HG03066 (cell line): ENCODE measurements at regions not wholly inside any gene's neighbourhood (a gene's known extent, or its start where the extent isn't known, plus 50 kb on each side); places are given as distances from the start of the nearest gene placed in this dataset.
"Not testable (repeated sequence)": the region's sequence is repeated elsewhere in the genome, so short reads cannot be mapped to it uniquely, and the experiment has no call there.

ENCODE experiments used
- ATAC-seq: cut with Tn5 transposase; IDR thresholded peaks from one replicate; pipeline ENCODE4 v1.9.1; 2021; ENCODE audit warnings: low read depth; ENCODE audit not compliant: unreplicated experiment

DNA sequence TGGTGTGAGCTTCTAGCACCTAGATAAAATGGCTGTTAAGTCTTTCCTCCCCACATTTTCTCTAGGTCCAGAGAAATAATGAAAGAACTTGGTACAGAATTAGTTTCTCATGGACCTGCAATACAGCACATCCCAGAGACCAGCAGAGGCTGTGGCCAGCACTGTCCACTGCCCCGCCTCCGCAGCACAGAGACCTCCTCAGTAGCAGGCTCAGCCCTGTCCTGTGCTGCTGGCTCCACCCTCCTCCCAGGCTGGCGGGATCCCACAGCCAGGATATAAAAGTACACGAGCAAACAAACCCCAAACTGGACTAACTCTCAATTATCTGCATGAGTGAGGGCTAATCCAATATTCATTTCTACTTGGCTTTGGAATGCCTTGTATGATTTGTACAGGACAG is 401.5 kb downstream of the RPS6KC1 start:
- ATAC-seq: no peak

DNA sequence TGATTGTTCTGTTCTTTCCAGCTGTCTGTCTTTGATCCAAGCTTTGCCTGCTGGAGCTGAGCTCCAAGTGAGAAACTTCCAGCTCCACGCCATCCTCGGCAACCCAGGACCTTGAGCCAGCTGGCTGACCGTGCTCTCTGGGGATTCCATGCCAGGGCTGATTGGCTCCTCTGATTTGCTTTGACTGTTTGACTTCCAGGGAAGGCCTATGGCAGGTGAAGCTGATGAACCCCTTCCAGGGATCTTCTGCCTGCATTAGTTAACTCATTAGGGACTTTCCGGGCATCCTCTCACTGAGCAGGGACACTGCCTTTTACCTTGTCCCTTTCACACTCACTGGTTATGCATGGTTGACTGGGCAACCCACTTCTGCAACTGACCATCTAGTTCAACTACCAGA is 406.1 kb downstream of the RPS6KC1 start:
- ATAC-seq: no peak

DNA sequence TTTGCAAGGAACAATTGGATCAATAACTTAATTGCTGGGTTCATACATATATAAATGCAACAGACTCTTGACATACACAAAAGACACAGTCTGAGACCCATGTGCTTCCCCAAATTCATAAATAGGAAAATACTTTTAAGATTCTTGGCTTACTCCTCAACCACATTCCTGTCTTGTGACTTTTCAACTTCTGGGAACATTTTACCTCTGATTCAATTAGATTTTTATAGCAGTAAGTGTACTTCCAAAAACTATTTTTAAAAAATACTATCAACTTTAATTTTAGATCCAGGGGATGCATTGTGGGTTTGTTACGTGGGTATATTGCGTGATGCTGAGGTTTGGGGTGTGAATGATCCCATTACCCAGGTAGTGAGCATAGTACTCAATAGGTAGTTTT is 406.7 kb downstream of the RPS6KC1 start:
- no peak for ATAC-seq

DNA sequence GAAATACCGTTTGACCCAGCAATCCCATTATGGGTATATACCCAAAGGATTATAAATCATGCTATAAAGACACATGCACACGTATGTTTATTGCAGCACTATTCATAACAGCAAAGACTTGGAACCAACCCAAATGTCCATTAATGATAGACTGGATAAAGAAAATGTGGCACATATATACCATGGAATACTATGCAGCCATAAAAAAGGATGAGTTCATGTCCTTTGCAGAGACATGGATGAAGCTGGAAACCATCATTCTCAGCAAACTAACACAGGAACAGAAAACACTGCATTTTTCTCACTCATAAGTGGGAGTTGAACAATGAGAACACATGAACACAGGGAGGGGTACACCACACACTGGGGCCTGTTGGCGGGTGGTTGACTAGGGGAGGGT is 411.3 kb downstream of the RPS6KC1 start:
- ATAC-seq: not testable (repeated sequence)

DNA sequence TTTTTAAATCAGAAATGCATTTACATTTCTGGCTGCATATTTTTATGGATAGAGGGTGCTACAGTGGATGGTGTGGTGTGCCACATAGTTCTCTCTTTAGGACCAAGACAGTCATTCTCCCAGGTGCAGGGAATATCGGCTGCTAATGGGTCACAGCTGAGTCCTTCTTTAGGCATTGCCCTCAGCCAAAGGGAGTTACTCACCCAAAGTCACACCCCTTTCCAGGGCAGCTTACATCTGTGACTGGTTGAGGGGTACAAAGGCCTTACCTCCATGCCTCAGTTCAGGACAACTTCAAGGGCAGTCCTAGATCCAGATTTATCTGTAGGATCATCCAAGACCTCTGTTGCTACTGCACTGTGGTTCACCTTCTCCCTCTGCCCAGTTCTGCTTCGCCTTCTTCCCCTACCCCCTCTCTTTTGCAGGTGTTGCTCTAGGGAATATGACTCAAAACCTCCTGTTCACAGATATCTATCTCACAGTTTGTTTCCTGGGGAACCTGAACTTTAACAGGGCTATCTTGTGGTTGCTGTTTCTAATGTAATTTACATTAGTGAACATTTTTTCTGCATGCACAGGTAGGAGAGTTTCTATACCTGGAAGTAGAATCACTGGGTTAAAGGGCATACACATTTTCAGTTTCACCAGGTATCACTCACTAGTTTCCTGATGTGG is 413.9 kb downstream of the RPS6KC1 start:
- ATAC-seq: no peak

DNA sequence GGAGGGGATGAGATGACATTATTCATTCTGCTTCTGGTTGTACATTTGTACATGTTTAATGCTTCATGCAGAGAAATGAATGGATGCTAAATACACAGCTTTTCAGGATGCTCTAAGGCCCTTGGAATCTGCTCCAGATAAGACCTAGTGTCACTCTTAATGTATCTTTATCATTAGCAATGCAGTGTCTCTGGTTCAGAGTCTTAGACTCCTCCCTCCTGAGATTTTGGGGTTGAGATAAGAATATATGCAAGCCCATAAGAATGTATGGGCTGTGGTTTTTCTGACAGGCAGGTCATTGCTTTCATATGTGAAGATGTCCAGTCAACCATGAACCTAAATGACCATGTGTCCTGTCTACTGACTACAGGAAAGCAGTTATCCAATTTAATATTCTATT is 415.5 kb downstream of the RPS6KC1 start:
- ATAC-seq: no peak

DNA sequence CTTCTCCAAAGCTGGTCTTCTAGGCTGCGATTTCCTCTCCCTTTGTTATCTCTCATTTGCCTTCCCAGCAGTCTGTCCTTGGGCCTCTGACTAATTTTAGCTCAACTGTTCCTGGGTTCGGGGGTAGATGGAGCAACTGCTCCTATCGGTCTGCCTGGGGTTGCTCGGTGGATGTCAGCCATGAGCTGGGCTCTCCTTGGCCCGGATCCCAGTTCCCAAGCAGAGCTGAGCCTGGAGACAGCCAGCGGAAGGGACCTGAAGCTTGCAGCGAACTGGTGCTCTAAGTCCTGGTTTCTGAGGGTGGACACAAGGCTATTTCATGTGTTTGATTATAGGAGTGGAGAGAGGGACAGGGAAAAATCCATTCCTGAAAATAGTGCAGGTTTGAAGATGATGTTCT is 423.0 kb downstream of the RPS6KC1 start:
- ATAC-seq: no peak

DNA sequence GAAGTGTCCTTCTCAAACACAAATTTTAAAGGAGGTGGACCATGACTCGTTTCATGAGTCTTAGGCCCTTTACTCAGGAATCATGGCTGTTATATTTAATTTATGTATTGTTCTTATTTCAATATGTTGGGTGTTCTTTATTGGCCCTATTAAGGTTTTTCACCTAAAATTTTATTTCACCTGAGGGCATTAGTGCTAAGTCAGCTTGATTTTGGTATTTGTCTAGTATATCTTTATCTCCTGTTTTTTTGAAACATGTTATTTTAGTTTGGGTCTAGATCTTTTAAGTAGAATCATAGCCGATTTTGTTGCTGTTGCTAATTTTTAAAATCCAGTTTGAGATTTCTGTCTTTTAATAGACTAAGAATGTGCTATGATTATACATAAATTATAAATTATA is 430.4 kb downstream of the RPS6KC1 start:
- no peak for ATAC-seq

DNA sequence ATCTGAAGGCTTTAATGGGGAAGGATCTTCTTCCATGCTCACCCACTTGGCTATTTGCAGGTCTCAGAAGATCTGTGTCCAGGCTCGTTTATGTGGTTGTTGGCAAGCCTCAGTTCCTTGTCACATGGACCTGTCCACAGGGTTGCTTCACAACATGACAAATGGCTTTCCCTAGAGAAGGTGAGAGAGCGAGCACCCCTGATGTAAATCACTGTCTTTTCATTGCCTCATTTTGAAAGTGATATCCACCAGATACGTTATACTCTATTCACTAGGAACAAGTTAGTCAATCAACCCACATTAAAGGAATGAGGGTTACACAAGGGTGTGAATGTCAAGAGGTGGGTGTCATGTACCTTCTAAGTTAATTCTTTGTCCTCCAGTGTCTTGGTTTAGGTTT is 433.3 kb downstream of the RPS6KC1 start:
- no peak for ATAC-seq

DNA sequence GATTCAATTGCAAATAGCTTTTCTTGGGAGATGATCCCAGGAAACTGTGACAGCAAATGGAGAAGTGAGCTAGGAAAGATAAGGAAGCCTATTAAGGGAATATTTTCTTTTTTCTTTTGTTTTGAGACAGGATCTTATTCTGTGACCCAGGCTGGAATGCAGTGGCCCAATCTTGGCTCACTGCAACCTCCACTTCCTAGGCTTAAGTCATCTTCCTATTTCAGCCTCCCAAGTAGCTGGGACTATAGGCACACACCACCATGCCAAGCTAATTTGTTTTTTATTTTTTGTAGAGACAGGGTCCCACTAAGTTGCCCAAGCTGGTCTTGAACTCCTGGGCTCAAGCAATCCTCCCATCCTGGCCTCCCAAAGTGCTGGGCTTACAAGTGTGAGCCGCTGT is 433.7 kb downstream of the RPS6KC1 start:
- no peak for ATAC-seq

DNA sequence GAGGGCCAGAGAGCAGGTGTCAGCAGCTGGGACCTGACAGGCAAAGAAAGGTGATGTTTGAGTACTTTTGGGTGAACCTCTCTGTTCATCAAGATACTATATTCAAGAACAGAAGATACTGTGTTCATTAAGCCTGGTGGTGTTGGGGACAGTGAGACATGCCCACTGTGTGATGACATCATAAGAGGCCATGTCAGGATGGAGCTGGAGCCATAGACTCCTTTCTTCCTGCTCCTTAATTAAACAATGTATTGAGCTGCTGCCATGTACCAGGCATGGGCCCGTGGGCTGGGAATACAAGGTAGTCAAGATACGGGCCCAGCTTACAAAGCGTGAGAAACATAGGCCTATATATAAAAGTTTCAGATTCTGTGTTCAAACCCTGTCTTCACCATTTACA is 435.4 kb downstream of the RPS6KC1 start:
- ATAC-seq: no peak

DNA sequence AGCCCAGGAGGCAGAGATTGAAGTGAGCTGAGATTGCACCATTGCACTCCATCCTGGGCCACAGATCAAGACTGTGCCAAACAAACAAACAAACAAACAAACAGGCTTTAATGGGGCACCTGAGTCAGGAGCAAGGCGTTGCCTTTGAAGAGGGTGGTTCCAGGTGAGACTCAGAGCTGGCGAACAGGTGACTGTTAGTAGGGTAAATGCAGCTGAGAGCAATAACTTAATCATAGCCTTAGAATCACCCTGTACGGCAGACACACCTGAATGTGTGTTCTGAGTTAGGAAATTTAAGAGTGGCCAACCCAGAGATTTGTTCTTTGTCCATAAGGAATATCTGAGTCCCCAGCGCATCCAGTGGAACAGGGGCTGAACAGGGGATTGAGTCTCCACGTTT is 440.4 kb downstream of the RPS6KC1 start:
- ATAC-seq: no peak

DNA sequence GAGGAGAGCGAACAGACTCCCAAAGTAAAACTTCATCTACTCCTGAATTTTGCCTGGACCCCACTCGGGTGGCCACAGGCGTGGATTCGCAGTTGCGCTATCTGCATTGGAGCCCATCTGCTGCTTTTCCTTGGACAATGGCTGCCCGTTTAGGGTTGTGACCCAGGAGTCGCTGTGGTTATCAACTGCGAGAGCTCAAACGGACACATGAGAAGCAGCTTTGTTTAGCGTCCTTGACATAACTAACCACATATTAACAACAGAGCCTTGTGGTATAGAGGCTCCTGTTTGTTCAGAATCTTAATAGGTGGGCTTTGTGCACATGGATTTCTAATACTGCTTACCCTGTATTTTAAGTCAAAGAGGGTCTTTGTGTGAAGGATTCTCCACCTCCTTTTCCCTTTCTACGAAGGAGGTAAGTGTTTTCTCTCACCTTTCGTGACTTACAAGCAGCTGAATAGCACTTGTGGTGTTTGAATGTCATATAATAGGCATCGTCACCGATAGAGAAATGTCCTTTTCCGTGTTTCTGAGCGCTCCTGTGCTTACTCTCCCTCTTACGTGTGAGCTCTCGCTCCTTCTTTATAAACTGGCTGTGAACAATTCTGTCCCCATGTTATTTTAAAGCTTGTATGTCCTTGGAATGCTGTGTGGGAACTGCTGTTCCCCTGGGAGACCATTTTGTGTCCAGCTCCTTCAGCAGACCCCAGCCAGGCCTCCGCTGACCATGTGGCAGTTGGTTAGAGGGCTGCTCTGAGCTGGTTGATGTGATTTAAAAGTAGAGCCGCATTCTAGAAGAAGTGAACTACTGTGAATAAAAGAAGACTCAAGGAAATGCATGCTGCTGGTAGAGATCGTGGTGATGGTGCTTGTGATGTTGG is 441.4 kb downstream of the RPS6KC1 start:
- ATAC-seq: no peak

DNA sequence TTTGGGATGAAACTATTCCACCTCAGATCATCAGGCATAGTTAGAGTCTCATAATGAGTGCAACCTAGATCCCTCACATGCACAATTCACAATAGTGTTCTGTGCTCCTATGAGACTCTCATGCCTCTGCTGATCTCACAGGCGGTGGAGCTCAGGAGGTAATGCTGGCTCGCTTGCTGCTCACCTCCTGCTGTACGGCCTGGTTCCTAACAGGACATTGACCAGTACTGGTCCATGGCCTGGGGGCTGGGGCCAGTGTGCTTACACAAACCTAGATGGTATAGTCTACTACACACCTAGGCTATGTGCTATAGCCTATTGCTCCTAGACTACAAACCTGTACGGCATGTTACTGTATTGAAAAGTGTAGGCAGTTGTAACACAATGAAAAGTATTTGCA is 448.4 kb downstream of the RPS6KC1 start:
- ATAC-seq: no peak

DNA sequence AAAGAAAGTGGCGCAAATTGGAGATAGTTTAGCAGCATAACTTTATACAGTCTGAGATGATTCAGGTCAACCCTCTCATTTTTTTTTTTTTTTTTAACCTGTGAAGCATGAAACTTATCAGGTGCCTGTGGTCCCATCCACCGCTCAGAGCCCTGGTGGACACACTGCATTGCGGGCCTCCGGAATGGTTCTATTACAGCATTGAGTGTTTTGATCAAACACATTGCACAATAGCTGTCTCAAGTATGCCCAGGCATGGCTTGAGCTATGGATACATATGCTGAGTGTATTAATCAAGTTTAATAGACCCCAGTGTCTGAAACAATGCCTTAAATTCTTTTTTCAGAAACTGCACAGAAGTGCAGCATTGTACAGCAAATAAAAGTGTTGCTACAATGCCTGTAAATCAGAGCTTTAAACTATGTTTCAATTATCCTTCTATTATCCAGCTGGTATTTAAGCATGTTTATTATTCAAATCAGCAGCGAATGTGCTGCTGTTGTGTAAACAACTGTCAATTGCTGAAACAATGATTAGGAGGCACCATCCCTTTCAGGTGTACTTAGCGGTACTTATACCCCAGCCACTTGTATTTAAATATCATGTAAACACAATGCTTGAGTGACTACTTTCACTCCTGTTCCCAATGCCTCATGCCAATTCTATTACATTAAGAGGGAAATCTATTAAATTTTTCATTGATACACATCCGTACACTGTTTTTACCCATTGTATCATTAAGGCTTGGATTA is 456.6 kb downstream of the RPS6KC1 start:
- no peak for ATAC-seq

DNA sequence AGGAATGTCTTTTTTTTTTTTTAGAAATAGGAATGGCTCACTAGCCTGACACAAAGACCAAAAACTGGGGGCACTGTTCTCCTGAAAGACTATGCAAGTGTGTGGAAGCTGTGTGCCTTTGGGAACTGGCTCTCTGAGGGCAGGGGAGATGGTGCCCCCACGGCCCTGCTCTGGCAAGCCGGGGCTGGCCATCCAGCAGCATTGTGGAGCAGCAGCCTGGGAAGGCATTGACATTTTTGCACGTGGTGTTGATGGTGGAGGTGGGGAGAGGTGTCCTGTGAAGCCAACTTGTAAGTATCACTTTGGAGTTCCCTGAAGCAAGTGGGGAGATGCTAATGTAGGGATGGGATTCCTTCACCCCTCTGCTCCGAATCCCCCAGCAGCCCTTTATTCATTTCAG is 460.1 kb downstream of the RPS6KC1 start:
- no peak for ATAC-seq

DNA sequence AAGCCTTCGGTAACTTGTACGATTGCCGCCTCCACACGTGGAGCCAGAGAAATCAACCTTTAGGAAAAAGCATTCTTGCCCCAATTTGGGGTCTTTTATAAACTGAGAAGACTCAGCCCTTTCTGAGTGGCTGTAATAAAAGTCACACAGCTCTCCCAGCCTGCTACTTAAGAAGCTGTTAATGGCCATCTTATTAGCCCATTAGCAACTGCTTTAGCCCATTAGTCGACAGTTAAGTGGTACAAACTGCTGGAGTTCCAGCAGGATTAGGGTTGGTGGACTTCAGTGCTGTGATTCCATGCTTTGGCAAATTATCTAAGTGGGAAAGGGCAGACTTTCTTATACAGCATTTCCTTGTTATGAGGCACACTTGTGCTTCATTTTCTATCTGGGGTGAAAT is 461.3 kb downstream of the RPS6KC1 start:
- ATAC-seq: no peak

DNA sequence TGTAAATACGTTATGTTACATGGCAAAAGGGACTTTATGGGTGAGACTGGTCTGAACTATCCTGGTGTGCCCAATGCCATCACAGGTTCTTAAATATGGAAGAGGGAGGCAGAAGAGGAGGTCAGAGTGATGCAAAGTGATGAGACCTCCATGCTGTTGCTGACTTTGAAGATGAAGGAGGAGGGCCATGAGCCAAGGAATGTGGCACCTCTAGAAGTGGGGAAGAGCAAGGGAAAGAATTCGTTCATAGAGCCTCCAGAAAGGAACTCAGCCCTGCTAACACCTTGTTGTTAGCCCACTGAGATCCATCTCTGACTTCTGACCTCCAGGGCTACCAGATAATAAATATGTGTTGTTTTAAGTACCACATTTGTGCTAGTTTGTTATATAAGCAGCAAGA is 462.0 kb downstream of the RPS6KC1 start:
- no peak for ATAC-seq

DNA sequence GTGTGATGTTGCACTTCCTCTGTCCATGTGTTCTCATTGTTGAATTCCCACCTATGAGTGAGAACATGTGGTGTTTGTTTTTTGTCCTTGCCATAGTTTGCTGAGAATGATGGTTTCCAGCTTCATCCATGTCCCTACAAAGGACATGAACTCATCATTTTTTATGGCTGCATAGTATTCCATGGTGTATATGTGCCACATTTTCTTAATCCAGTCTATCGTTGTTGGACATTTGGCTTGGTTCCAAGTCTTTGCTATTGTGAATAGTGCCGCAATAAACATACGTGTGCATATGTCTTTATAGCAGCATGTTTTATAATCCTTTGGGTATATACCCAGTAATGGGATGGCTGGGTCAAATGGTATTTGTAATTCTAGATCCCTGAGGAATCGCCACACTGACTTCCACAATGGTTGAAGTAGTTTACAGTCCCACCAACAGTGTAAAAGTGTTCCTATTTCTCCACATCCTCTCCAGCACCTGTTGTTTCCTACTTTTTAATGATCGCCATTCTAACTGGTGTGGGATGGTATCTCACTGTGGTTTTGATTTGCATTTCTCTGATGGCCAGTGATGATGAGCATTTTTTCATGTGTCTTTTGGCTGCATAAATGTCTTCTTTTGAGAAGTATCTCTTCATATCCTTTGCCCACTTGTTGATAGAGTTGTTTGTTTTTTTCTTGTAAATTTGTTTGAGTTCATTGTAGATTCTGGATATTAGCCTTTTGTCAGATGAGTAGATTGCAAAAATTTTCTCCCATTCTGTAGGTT is 463.6 kb downstream of the RPS6KC1 start:
- not testable (repeated sequence) for ATAC-seq

DNA sequence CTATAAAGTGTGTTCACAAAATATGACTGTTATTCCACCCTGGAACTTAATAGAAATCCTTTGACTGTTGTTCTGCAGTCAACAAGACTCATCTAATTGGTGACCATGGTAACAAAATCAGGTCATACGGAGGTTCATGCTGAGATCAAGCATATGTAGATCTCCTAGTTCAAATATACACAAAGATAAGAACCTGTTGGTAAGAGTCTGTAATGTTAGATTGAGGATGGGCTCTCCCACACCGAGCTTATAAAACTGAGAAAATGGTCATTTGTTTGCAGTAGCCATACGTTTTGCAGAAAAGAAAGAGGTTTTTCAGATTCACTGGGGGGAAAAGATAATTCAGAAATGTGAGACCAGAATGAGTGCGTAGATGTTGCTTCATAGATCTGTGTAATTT is 468.1 kb downstream of the RPS6KC1 start:
- ATAC-seq: no peak

DNA sequence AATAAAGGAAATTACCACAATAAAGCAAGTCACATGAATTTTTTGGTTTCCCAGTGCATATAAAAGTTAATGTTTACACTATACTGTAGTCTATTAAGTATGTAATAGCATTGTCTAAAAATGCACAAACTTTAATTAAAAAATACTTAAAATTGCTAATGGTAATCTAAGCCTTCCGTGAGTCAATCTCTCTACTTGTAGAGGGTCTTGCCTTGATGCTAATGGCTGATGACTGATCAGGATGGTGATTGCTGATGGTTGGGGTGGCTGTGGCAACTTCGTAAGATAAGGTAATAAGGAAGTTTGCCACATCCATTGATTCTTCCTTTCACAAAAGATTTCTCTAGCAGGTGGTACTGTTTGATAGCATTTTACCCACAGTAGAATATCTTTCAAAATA is 466.6 kb upstream of the PROX1 start:
- ATAC-seq: no peak
